ENCODE measurements at regions not wholly inside any gene's neighbourhood (a gene's known extent, or its start where the extent isn't known, plus 50 kb on each side); places are given as distances from the start of the nearest gene placed in this dataset.

DNA sequence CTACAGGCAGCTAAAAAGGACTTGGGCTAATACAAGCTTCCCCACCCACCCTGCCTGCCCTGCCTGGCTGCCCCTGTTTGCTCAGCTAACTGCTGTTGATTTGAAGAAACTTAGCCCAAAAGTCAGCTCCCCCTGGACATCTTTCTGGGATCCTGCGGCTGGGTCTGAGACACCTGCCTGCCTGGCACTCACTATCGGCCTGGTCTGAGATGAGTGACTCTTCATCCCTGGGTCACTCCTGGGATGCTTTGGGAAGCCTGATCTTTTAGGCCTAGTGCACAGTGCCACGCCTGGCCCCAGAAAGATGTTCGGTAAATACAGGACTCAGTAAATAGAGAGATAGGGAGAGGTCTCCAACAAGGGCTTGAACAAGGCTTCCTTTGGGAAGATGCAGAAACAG is 211.3 kb upstream of the DIO3 start:
- TF ChIP-seq CTCF (IDR thresholded peaks at IDR 0.05) (no peak), POLR2A (IDR thresholded peaks at IDR 0.05) (no peak)

Data from right lobe of liver (tissue), 4 donors.